Lower leg skin (tissue), 3 donors: ENCODE measurements at regions not wholly inside any gene's neighbourhood (a gene's known extent, or its start where the extent isn't known, plus 50 kb on each side); places are given as distances from the start of the nearest gene placed in this dataset.

Source experiments
- POLR2A ChIP-seq, 2 donors: fragments of 450-650 bp; IDR thresholded peaks; one replicate each; pipeline ENCODE4 v1.6.1; 2016 to 2017; ENCODE audit warnings: antibody characterized with exemption in 2 of 2, mild to moderate bottlenecking in 1 of 2, moderate library complexity in 1 of 2
- TF ChIP-seq, protein P1 (sequence below), 3 donors: fragments of 450-650 bp; IDR thresholded peaks; one replicate each; pipeline ENCODE4 v1.5.1; 2016; ENCODE audit warnings: antibody characterized with exemption in 3 of 3, mild to moderate bottlenecking in 3 of 3, moderate library complexity in 2 of 3

GRCh38 chr4:19298998-19299397 is 952.7 kb upstream of the SLIT2 start:
- TF ChIP-seq, protein P1, sequence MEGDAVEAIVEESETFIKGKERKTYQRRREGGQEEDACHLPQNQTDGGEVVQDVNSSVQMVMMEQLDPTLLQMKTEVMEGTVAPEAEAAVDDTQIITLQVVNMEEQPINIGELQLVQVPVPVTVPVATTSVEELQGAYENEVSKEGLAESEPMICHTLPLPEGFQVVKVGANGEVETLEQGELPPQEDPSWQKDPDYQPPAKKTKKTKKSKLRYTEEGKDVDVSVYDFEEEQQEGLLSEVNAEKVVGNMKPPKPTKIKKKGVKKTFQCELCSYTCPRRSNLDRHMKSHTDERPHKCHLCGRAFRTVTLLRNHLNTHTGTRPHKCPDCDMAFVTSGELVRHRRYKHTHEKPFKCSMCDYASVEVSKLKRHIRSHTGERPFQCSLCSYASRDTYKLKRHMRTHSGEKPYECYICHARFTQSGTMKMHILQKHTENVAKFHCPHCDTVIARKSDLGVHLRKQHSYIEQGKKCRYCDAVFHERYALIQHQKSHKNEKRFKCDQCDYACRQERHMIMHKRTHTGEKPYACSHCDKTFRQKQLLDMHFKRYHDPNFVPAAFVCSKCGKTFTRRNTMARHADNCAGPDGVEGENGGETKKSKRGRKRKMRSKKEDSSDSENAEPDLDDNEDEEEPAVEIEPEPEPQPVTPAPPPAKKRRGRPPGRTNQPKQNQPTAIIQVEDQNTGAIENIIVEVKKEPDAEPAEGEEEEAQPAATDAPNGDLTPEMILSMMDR (IDR thresholded peaks at IDR 0.05), result no peak
- no peak for TF ChIP-seq POLR2A (IDR thresholded peaks at IDR 0.05)
